Mesenchymal stem cell (in vitro differentiated cells and primary cell): ENCODE measurements at regions not wholly inside any gene's neighbourhood (a gene's known extent, or its start where the extent isn't known, plus 50 kb on each side); places are given as distances from the start of the nearest gene placed in this dataset.

Source experiments
- DNase-seq: peaks from one replicate; pipeline ENCODE4 v3.0.0-alpha.2; 2013
- H2AFZ ChIP-seq: one replicate; pipeline ENCODE4 v1.6.1; 2013; ENCODE audit warnings: low read depth, mild to moderate bottlenecking, control low read depth, inconsistent platforms, low read length, moderate library complexity
- H2AK5ac ChIP-seq: 2 replicates; pipeline ENCODE4 v1.6.1; 2013; ENCODE audit warnings: low read length, moderate library complexity, mild to moderate bottlenecking, inconsistent platforms; ENCODE audit not compliant: severe bottlenecking
- H2BK120ac ChIP-seq: one replicate; pipeline ENCODE4 v1.6.1; 2013; ENCODE audit warnings: low read depth, mild to moderate bottlenecking, inconsistent platforms, low read length, moderate library complexity
- H2BK12ac ChIP-seq, 2 experiments: one replicate each; pipeline ENCODE4 v1.6.1; 2013; ENCODE audit warnings: inconsistent platforms in 2 of 2, low read length in 2 of 2, mild to moderate bottlenecking in 2 of 2, moderate library complexity in 2 of 2, control low read depth in 1 of 2
- H2BK15ac ChIP-seq: one replicate; pipeline ENCODE4 v1.6.1; 2013; ENCODE audit warnings: mild to moderate bottlenecking, low read depth, inconsistent platforms; ENCODE audit not compliant: poor library complexity, severe bottlenecking
- H2BK5ac ChIP-seq: 2 replicates; pipeline ENCODE4 v1.6.1; 2013; ENCODE audit warnings: low read depth, mild to moderate bottlenecking, low read length, control low read depth, inconsistent platforms; ENCODE audit not compliant: poor library complexity, severe bottlenecking
- H3K14ac ChIP-seq, 2 experiments: one replicate each; pipeline ENCODE4 v1.6.1; 2013; ENCODE audit warnings: inconsistent platforms in 2 of 2, low read length in 2 of 2, control low read depth in 1 of 2, mild to moderate bottlenecking in 1 of 2, moderate library complexity in 1 of 2
- H3K18ac ChIP-seq, 2 experiments: one replicate each; pipeline ENCODE4 v1.6.1; 2013; ENCODE audit warnings: inconsistent platforms in 2 of 2, low read length in 2 of 2, control low read depth in 1 of 2, low read depth in 1 of 2, mild to moderate bottlenecking in 1 of 2
- H3K23ac ChIP-seq, 2 experiments: one replicate each; pipeline ENCODE4 v1.6.1; 2013; ENCODE audit warnings: inconsistent platforms in 2 of 2, low read length in 2 of 2, mild to moderate bottlenecking in 2 of 2, moderate library complexity in 2 of 2, control low read depth in 1 of 2
- H3K27ac ChIP-seq: 2 replicates; pipeline ENCODE4 v1.5.1; 2013; ENCODE audit warnings: mild to moderate bottlenecking, moderate library complexity, low read length, control low read depth, inconsistent platforms; ENCODE audit not compliant: poor library complexity, severe bottlenecking
- H3K27me3 ChIP-seq, 2 experiments: 2 replicates each; pipeline versions ENCODE4 v1.6.1 to v1.7.0; 2013; ENCODE audit warnings: low read length in 2 of 2, mild to moderate bottlenecking in 2 of 2, moderate library complexity in 2 of 2, control low read depth in 1 of 2, inconsistent platforms in 1 of 2; ENCODE audit not compliant: control insufficient read depth in 1 of 2, insufficient read depth in 1 of 2
- H3K36me3 ChIP-seq, 2 experiments: 2 replicates each; pipeline versions ENCODE4 v1.6.1 to v1.7.0; 2013; ENCODE audit warnings: low read length in 2 of 2, control low read depth in 1 of 2, inconsistent platforms in 1 of 2, low read depth in 1 of 2, mild to moderate bottlenecking in 1 of 2; ENCODE audit not compliant: insufficient read depth in 2 of 2, control insufficient read depth in 1 of 2
- H3K4ac ChIP-seq, 2 experiments: one replicate each; pipeline ENCODE4 v1.6.1; 2013; ENCODE audit warnings: inconsistent platforms in 2 of 2, low read length in 2 of 2, mild to moderate bottlenecking in 2 of 2, moderate library complexity in 2 of 2, control low read depth in 1 of 2, low read depth in 1 of 2
- H3K4me1 ChIP-seq: 2 replicates; pipeline ENCODE4 v1.6.1; 2013; ENCODE audit warnings: low read depth, low read length, control low read depth; ENCODE audit not compliant: control insufficient read depth, insufficient read depth
- H3K4me2 ChIP-seq: 2 replicates; pipeline ENCODE4 v1.6.1; 2013; ENCODE audit warnings: low read length, mild to moderate bottlenecking, inconsistent platforms; ENCODE audit not compliant: poor library complexity, severe bottlenecking
- H3K4me3 ChIP-seq, 2 experiments: 2 replicates each; pipeline versions ENCODE4 v1.5.1 to v1.7.0; 2013; ENCODE audit warnings: low read length in 2 of 2, mild to moderate bottlenecking in 2 of 2, control low read depth in 1 of 2, low read depth in 1 of 2; ENCODE audit not compliant: insufficient read depth in 1 of 2
- H3K79me1 ChIP-seq: replicated peaks from 2 replicates; pipeline ENCODE4 v1.6.1; 2013; ENCODE audit warnings: mild to moderate bottlenecking, control low read depth, low read length, inconsistent platforms; ENCODE audit not compliant: poor library complexity, severe bottlenecking
- H3K9ac ChIP-seq: 2 replicates; pipeline ENCODE4 v1.7.0; 2013; ENCODE audit warnings: mild to moderate bottlenecking, low read length, moderate library complexity
- H3K9me3 ChIP-seq: 2 replicates; pipeline ENCODE4 v1.7.0; 2013; ENCODE audit warnings: mild to moderate bottlenecking, low read length; ENCODE audit not compliant: control insufficient read depth
- H4K8ac ChIP-seq: one replicate; pipeline ENCODE4 v1.6.1; 2013; ENCODE audit warnings: inconsistent platforms, mild to moderate bottlenecking, low read length, moderate library complexity
- H4K91ac ChIP-seq: one replicate; pipeline ENCODE4 v1.6.1; 2013; ENCODE audit warnings: mild to moderate bottlenecking, low read length, inconsistent platforms
- WGBS: methylation state at CpG from one replicate; pipeline ENCODE4 v1.1.7; 2013; ENCODE audit warnings: mixed read lengths; 5-methylcytosine and 5-hydroxymethylcytosine counted together

- Histone ChIP-seq H2BK12ac (no peak overlapping the region), H4K8ac (no peak overlapping the region), H2BK15ac (no peak overlapping the region), H3K4me2 (no peak overlapping the region), H3K4me1 (no peaks in the 10 kb centered on the region), H3K4ac (no peak overlapping the region), H4K91ac (no peak overlapping the region), H3K23ac (no peak overlapping the region), H2BK5ac (no peak overlapping the region), H2AFZ (no peak overlapping the region), H3K14ac (no peak overlapping the region), H3K27me3 (peaks cover 0 to 18% of the 10 kb centered on the region in 2 experiments), H3K79me1 (no peaks in the 10 kb centered on the region), H3K36me3 (no peaks in the 10 kb centered on the region), H2BK120ac (no peak overlapping the region), H3K9me3 (no peaks in the 10 kb centered on the region), H3K27ac (no peak overlapping the region), H3K9ac (no peak overlapping the region), H2AK5ac (no peak overlapping the region), H3K18ac (no peak overlapping the region), H3K4me3 (no peak overlapping the region)
- DNase-seq: no peak
- WGBS: 45% methylated on average over 4 of the region's 4 CpGs
These were observed 103.8 kb upstream of the VRK1 start for GRCh38 chr14:96693252-96693820.

- 72% methylated on average over 3 of the region's 4 CpGs for WGBS
- H2AK5ac ChIP-seq: no peak overlapping the region
- H2BK15ac ChIP-seq: no peak overlapping the region
- H3K9ac ChIP-seq: no peak overlapping the region
- no peak overlapping the region for H3K14ac ChIP-seq
- no peak overlapping the region for H3K18ac ChIP-seq
- H2BK120ac ChIP-seq: no peak overlapping the region
- no peak overlapping the region for H2BK5ac ChIP-seq
- H3K36me3 ChIP-seq: no peaks in the 10 kb centered on the region
- no peak overlapping the region for H3K4me2 ChIP-seq
- peaks cover 0 to 18% of the 10 kb centered on the region in 2 experiments for H3K27me3 ChIP-seq
- no peak overlapping the region for H2BK12ac ChIP-seq
- no peak overlapping the region for H4K91ac ChIP-seq
- H2AFZ ChIP-seq: no peak overlapping the region
- no peak overlapping the region for H3K23ac ChIP-seq
- no peaks in the 10 kb centered on the region for H3K79me1 ChIP-seq
- no peaks in the 10 kb centered on the region for H3K9me3 ChIP-seq
- H3K4ac ChIP-seq: no peak overlapping the region
- H3K4me3 ChIP-seq: no peak overlapping the region
- H4K8ac ChIP-seq: no peak overlapping the region
- no peak for DNase-seq
- H3K27ac ChIP-seq: no peak overlapping the region
- H3K4me1 ChIP-seq: no peaks in the 10 kb centered on the region
These were observed 103.2 kb upstream of the VRK1 start for GRCh38 chr14:96693987-96694386.

GRCh38 chr14:96698960-96699539 is 98.1 kb upstream of the VRK1 start:
- H2BK12ac ChIP-seq: no peak overlapping the region
- H2AFZ ChIP-seq: no peak overlapping the region
- H3K4me3 ChIP-seq: no peak overlapping the region
- H2BK120ac ChIP-seq: no peak overlapping the region
- H3K79me1 ChIP-seq: no peaks in the 10 kb centered on the region
- no peak overlapping the region for H3K14ac ChIP-seq
- H3K23ac ChIP-seq: no peak overlapping the region
- no peak overlapping the region for H2BK15ac ChIP-seq
- H3K4ac ChIP-seq: no peak overlapping the region
- H4K91ac ChIP-seq: no peak overlapping the region
- no peak overlapping the region for H3K4me2 ChIP-seq
- WGBS: 86% methylated on average over 15 of the region's 15 CpGs
- H3K9me3 ChIP-seq: peaks cover 4% of the 10 kb centered on the region
- H3K36me3 ChIP-seq: no peaks in the 10 kb centered on the region
- no peak overlapping the region for H3K18ac ChIP-seq
- no peak overlapping the region for H2AK5ac ChIP-seq
- H4K8ac ChIP-seq: no peak overlapping the region
- DNase-seq: no peak
- H2BK5ac ChIP-seq: no peak overlapping the region
- H3K4me1 ChIP-seq: no peaks in the 10 kb centered on the region
- H3K27ac ChIP-seq: no peak overlapping the region
- no peak overlapping the region for H3K9ac ChIP-seq
- H3K27me3 ChIP-seq: peaks cover 0 to 10% of the 10 kb centered on the region in 2 experiments

- no peaks in the 10 kb centered on the region for H3K4me1 ChIP-seq
- H3K36me3 ChIP-seq: no peaks in the 10 kb centered on the region
- H2BK120ac ChIP-seq: no peak overlapping the region
- no peak overlapping the region for H3K9ac ChIP-seq
- WGBS: 80% methylated on average over 3 of the region's 3 CpGs
- no peak overlapping the region for H3K4me2 ChIP-seq
- no peak overlapping the region for H3K4ac ChIP-seq
- H3K18ac ChIP-seq: no peak overlapping the region
- H4K91ac ChIP-seq: no peak overlapping the region
- H3K79me1 ChIP-seq: no peaks in the 10 kb centered on the region
- H3K27me3 ChIP-seq: peaks cover 0 to 9% of the 10 kb centered on the region in 2 experiments
- DNase-seq: no peak
- H3K9me3 ChIP-seq: peaks cover 4% of the 10 kb centered on the region
- no peak overlapping the region for H2AFZ ChIP-seq
- no peak overlapping the region for H2AK5ac ChIP-seq
- no peak overlapping the region for H3K4me3 ChIP-seq
- H3K23ac ChIP-seq: no peak overlapping the region
- H2BK12ac ChIP-seq: no peak overlapping the region
- H3K14ac ChIP-seq: no peak overlapping the region
- no peak overlapping the region for H2BK15ac ChIP-seq
- H3K27ac ChIP-seq: no peak overlapping the region
- no peak overlapping the region for H2BK5ac ChIP-seq
- no peak overlapping the region for H4K8ac ChIP-seq
These were observed 97.5 kb upstream of the VRK1 start for GRCh38 chr14:96699666-96700065.
